HCT116 (cell line): ENCODE measurements at regions not wholly inside any gene's neighbourhood (a gene's known extent, or its start where the extent isn't known, plus 50 kb on each side); places are given as distances from the start of the nearest gene placed in this dataset.

Experiments used
- ATF3 ChIP-seq: IDR thresholded peaks from 2 replicates; pipeline ENCODE4 v1.6.1; 2012
- CBX3 ChIP-seq: IDR thresholded peaks from 2 replicates; pipeline ENCODE4 v1.6.1; 2012; ENCODE audit warnings: low read depth
- CEBPB ChIP-seq: IDR thresholded peaks from 2 replicates; pipeline ENCODE4 v1.6.1; 2012; ENCODE audit warnings: low read depth
- CTCF ChIP-seq, 3 experiments: fragments of 200-600 bp in 1 of 3; sonication (generic) in 1 of 3; IDR thresholded peaks in 2 of 3; conservative IDR thresholded peaks in 1 of 3; 2 replicates each; pipeline ENCODE4 v1.5.1; 2012 to 2017; ENCODE audit warnings: low read depth in 2 of 3, low read length in 2 of 3, antibody characterized with exemption in 1 of 3, borderline replicate concordance in 1 of 3, control low read depth in 1 of 3, mild to moderate bottlenecking in 1 of 3, mixed read lengths in 1 of 3, mixed run types in 1 of 3, moderate library complexity in 1 of 3; ENCODE audit not compliant: insufficient read depth in 1 of 3
- EZH2 ChIP-seq: fragments of 200-600 bp; sonication (generic); IDR thresholded peaks from 2 replicates; pipeline ENCODE4 v1.6.1; 2017; ENCODE audit warnings: antibody characterized with exemption, mixed run types
- MAX ChIP-seq: IDR thresholded peaks from 2 replicates; pipeline ENCODE4 v1.6.1; 2012
- POLR2A ChIP-seq: IDR thresholded peaks from 2 replicates; pipeline ENCODE4 v1.7.0; 2011; ENCODE audit warnings: borderline replicate concordance; ENCODE audit not compliant: insufficient read depth, insufficient read length; ENCODE audit errors: extremely low read depth
- REST ChIP-seq: IDR thresholded peaks from 2 replicates; pipeline ENCODE4 v1.6.1; 2012; ENCODE audit warnings: low read depth
- SRF ChIP-seq: IDR thresholded peaks from 2 replicates; pipeline ENCODE4 v1.6.1; 2012; ENCODE audit warnings: low read depth

GRCh38 chr4:138413273-138413672, 171.1 kb upstream of the SLC7A11 start:
- TF ChIP-seq MAX (no peak), CTCF (IDR thresholded peaks at IDR 0.05 in 2 of 3, conservative IDR thresholded peaks at IDR 0.05 in 1 of 3; ENCODE audit: borderline replicate concordance in 1 of 3, insufficient read depth in 1 of 3, low read depth in 2 of 3, low read length in 2 of 3) (no peak), POLR2A (no peak), REST (no peak), CEBPB (no peak), CBX3 (no peak), SRF (no peak), ATF3 (no peak), EZH2 (no peak)
